Colonic mucosa (tissue), 4 donors: ENCODE measurements at regions not wholly inside any gene's neighbourhood (a gene's known extent, or its start where the extent isn't known, plus 50 kb on each side); places are given as distances from the start of the nearest gene placed in this dataset.

Source experiments
- DNase-seq: peaks from one replicate; pipeline ENCODE4 v3.0.0-alpha.2; 2020
- H3K27ac ChIP-seq: fragments of 200-600 bp; one replicate; pipeline ENCODE4 v1.8.0; 2021
- H3K27me3 ChIP-seq: fragments of 200-600 bp; one replicate; pipeline ENCODE4 v1.8.0; 2021
- H3K36me3 ChIP-seq: fragments of 200-600 bp; one replicate; pipeline ENCODE4 v1.8.0; 2021
- H3K4me1 ChIP-seq: fragments of 200-600 bp; one replicate; pipeline ENCODE4 v1.8.0; 2021; ENCODE audit warnings: mild to moderate bottlenecking
- H3K4me3 ChIP-seq: fragments of 200-600 bp; one replicate; pipeline ENCODE4 v1.8.0; 2021
- H3K9ac ChIP-seq, 2 donors: one replicate each; pipeline ENCODE4 v1.7.0; 2013; ENCODE audit warnings: control low read depth in 2 of 2, low read depth in 2 of 2, low read length in 2 of 2
- H3K9me3 ChIP-seq: fragments of 200-600 bp; one replicate; pipeline ENCODE4 v1.8.0; 2021
- intact Hi-C: fragments of 100-400 bp; cut with DNase I; formaldehyde crosslinking; loops from one replicate; pipeline ENCODE4 v1.14.1; 2022
- TF ChIP-seq, protein P1 (sequence below): fragments of 200-600 bp; IDR thresholded peaks from one replicate; pipeline ENCODE4 v1.8.0; 2022; ENCODE audit warnings: antibody characterized with exemption, mild to moderate bottlenecking
- donor health status: healthy.
- donor health status: DM: no; HTN: no; CAD: no.
- donor health status: DM: no; HTN: no; CAD: no.

DNA sequence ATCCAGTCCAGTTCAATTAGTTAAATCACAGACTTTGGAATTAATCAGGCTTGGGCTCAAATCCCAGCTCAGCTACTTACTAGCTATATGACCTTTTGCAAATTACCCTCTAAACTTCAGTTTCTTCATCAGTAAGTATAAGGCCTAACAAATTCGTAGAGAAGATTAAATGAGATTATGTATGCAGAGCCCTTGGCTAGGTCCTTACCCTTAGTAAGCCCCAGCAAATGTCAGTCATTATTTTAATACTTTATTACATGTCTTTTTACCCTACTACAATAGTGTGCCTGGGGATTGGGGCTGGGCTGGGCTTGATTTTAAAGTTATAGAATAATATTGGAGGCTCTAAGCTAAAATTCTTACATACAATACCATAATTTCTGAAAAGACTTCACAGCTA is 326.1 kb upstream of the PREP start:
- no peak overlapping the region for H3K9ac ChIP-seq
- no peak overlapping the region for H3K27ac ChIP-seq
- H3K4me3 ChIP-seq: no peak overlapping the region
- intact Hi-C loops: no loop called here
- H3K4me1 ChIP-seq: no peaks in the 10 kb centered on the region
- TF ChIP-seq, protein P1, sequence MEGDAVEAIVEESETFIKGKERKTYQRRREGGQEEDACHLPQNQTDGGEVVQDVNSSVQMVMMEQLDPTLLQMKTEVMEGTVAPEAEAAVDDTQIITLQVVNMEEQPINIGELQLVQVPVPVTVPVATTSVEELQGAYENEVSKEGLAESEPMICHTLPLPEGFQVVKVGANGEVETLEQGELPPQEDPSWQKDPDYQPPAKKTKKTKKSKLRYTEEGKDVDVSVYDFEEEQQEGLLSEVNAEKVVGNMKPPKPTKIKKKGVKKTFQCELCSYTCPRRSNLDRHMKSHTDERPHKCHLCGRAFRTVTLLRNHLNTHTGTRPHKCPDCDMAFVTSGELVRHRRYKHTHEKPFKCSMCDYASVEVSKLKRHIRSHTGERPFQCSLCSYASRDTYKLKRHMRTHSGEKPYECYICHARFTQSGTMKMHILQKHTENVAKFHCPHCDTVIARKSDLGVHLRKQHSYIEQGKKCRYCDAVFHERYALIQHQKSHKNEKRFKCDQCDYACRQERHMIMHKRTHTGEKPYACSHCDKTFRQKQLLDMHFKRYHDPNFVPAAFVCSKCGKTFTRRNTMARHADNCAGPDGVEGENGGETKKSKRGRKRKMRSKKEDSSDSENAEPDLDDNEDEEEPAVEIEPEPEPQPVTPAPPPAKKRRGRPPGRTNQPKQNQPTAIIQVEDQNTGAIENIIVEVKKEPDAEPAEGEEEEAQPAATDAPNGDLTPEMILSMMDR: no peak
- DNase-seq: no peak
- H3K36me3 ChIP-seq: no peaks in the 10 kb centered on the region
- no peaks in the 10 kb centered on the region for H3K27me3 ChIP-seq
- no peaks in the 10 kb centered on the region for H3K9me3 ChIP-seq

DNA sequence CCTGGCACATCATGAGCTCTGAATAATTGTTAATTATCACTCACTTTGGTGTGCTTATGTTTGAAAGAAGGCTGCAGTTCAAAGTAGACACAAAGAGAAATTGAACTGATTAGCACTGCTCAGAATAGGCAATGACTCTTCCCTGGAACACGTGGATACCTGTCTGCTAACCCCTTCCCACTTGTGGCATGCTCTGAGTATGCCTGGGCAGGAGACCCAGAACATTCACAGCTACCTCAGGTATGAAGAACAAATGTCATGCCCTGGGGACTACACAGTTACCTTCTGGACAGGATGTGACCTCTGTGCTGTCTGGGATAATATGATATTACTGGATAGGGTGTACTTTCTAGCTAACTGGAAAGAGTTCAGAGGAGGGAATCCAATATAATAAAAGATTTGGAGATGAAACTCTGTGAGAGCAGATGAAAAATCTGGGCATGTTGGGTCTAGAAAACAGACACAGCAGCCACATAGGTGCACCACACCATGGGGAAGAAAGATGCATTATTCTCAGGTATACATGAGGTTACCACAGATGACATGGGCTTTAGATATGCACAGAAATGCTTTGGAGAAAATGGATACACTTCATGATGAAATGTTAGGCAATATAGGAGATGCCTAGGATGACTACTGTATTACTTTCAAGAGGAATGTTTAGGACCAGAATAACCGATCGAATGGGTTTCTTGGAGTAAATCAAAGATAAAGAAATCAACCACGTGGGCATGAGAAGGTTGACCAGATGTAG is 324.2 kb upstream of the PREP start:
- Histone ChIP-seq H3K27ac (no peak overlapping the region), H3K36me3 (no peaks in the 10 kb centered on the region), H3K27me3 (no peaks in the 10 kb centered on the region), H3K9ac (no peak overlapping the region), H3K4me3 (no peak overlapping the region), H3K9me3 (no peaks in the 10 kb centered on the region), H3K4me1 (no peaks in the 10 kb centered on the region)
- intact Hi-C loops: no loop called here
- TF ChIP-seq, protein P1: no peak
- no peak for DNase-seq

DNA sequence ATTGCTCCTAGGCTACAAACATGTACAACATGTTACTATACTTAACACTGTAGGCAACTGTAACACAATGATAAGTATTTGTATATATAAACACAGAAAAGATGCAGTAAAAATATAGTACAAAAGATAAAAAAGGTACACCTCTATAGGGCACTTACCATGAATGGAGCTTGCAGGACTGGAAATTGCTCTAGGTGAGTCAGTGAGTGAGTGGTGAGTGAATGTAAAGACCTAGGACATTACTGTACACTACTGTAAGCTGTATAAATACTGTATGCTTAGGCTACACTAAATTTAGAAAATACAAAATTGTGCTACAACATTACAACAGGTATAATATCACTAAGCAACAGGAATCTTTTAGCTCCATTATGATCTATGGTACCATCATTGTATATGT is 312.0 kb upstream of the PREP start:
- intact Hi-C loops: no loop called here
- TF ChIP-seq, protein P1: no peak
- H3K9ac ChIP-seq: no peak overlapping the region
- no peaks in the 10 kb centered on the region for H3K9me3 ChIP-seq
- H3K27me3 ChIP-seq: no peaks in the 10 kb centered on the region
- no peak overlapping the region for H3K4me3 ChIP-seq
- H3K4me1 ChIP-seq: no peaks in the 10 kb centered on the region
- no peaks in the 10 kb centered on the region for H3K36me3 ChIP-seq
- no peak for DNase-seq
- H3K27ac ChIP-seq: no peak overlapping the region

DNA sequence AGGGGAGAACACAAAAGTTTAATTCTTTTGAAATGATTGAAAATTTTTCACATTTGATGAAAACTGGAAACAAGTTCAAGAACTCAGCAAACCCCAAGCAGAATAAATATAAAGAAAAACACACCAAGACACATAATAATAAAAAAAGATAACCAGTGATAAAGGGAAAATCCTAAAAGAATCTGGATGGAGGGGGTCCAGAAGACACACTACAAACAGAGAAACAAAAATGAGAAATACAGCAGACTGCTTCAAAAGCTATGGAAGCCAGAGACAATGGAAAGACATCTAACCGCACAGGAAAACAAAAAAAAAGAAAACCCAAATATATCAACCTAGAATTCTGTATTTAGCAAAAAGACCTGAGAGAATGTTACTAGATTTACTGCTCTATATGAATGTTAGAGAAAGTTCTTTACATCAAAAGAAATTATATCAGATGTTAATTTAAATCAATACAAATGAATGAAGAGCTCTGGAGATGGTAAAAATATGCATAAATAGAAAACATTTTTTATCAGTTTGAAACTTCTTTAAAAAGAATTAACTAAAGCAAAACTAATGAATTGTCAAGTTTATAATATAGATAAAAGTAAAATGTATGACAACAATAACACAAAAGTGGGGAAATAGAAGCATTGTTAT is 310.7 kb upstream of the PREP start:
- no peak overlapping the region for H3K9ac ChIP-seq
- TF ChIP-seq, protein P1: no peak
- H3K4me3 ChIP-seq: no peak overlapping the region
- H3K27ac ChIP-seq: no peak overlapping the region
- intact Hi-C loops: no loop called here
- no peaks in the 10 kb centered on the region for H3K4me1 ChIP-seq
- H3K27me3 ChIP-seq: no peaks in the 10 kb centered on the region
- no peaks in the 10 kb centered on the region for H3K9me3 ChIP-seq
- no peaks in the 10 kb centered on the region for H3K36me3 ChIP-seq
- no peak for DNase-seq

DNA sequence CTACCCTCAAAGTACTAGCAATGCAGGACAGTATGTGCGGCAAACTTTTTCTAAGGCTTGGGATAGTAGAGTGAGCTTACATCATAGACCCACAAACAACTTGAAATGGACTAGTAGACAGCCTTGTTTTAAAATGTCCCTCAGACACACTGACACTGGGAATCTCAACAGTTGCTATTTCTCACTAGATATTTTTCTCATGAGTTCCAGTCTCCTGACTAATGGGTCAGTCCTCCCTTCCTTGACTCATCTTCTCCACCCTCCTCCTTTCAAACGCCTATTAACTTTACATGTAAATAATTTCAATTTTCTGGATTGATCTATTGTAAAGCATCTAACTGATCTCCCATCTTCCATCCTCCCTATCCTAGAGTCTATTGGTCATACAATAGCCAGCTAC is 308.3 kb upstream of the PREP start:
- TF ChIP-seq, protein P1: no peak
- intact Hi-C loops: no loop called here

More for the DNA sequence above, 308.3 kb upstream of the PREP start:
- Histone ChIP-seq H3K36me3 (no peaks in the 10 kb centered on the region), H3K27ac (no peak overlapping the region), H3K4me3 (no peak overlapping the region), H3K4me1 (no peaks in the 10 kb centered on the region), H3K9ac (no peak overlapping the region), H3K27me3 (no peaks in the 10 kb centered on the region), H3K9me3 (no peaks in the 10 kb centered on the region)
- no peak for DNase-seq
